GM21528 (cell line): ENCODE measurements at regions not wholly inside any gene's neighbourhood (a gene's known extent, or its start where the extent isn't known, plus 50 kb on each side); places are given as distances from the start of the nearest gene placed in this dataset.
A peak's percentile ranks its signal among the peaks of the same experiment; 100 is the strongest.

Experiments
- ATAC-seq: cut with Tn5 transposase; IDR thresholded peaks from one replicate; pipeline ENCODE4 v1.9.1; 2021; ENCODE audit warnings: mild to moderate bottlenecking, moderate library complexity; ENCODE audit not compliant: unreplicated experiment, low FRiP score

DNA sequence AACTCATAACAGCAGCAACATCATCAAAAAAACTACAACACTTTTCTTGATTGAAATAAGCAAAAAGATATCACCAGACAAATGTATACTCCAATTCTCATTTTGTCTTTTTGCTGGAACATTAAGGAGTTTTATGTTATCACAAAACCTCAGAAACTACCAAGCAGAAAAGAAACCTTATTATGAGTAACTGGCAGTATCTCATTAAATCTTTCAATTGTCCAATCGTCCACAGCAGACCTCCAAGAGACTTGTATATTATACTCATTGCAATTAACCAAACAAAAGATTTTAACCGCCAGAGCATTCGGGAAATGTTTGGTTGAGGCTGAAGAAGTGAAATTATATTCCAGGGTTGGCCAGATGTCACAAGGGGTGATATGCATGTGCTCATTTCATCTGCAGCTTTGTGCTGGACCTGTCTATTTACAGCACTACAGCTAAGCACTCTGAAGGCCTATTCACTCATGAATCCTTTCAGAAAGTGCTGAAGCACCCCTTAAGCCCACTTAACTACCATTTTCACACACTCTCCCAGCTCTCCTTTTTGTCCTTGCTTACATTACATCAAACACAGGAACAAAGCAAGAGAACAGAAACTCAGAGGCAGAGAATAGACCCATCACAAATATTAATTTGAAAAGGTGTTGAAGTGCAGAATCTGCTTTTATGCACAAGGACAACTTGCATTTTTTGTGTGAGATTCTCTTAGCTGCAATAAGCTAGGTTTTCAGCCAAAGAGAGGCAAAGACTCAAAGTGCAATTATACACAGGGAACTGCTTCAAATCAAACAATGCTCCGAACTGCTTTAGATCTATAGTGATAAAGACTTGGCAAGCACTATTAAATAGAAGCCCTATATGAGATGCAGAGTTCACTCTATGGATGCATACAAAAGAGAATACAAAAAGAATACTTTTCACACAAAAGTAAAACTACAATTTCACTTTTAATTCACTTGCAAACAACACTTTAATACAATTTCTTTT lies 150.4 kb upstream of the POU5F2 start:
- ATAC-seq = no peak

DNA sequence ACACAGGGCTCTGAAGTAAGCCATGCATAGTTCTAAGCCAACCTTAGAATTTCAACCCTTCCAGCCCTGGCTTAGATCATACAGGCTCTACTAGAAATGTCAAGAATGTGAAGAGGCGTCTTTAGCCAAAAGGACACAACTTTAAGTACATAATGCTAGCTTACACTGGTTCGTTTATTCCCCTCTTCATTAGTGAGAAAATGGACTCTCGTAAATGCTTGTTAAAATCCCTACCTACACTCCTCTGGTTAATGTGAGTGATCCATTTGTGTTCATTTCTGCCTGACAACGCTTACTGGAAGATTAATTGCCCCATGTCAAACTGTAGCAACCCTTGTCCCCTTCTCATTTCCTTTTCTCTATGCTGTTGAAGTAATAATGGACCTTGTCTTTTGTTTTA lies 149.3 kb upstream of the POU5F2 start:
- no peak for ATAC-seq

DNA sequence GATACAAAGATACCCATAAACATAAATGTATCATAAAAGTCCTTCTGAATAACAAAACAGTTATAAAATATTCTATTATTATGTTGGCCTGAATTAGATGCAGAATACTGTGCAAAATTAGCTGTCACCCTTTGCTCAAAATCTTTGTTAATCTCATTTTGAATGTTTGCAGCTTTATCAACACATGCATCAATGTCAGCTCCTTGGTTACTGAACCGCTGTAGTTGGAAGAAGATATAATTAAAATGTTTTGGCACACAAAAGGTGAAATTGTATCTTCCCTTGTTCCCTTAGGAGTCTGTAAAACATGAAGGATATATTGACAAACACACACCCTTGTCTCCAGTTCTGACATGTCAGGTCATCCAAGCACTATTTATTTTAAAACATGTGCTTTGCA lies 146.3 kb upstream of the POU5F2 start:
- ATAC-seq = no peak

DNA sequence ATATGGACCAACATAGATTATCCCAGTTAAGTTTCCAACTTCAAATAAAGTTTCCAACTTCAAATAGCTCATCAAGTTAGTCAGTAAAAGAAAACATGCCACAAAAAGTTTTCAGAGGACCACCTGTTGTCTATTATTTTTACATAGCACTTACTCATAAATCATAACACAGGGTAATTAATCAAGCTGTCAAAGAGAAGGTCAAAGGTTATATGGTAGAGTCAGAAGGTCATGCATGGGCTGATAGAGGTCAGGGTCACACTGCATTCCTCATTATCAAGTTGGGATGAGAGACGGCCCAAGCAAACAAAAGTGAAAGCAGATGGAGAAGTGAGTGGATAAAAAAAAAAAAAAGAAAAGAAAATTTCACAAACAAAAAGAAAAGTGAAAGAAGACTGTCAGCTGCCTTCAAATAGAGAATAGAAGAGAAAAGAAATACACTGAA lies 145.5 kb upstream of the POU5F2 start:
- ATAC-seq = no peak

DNA sequence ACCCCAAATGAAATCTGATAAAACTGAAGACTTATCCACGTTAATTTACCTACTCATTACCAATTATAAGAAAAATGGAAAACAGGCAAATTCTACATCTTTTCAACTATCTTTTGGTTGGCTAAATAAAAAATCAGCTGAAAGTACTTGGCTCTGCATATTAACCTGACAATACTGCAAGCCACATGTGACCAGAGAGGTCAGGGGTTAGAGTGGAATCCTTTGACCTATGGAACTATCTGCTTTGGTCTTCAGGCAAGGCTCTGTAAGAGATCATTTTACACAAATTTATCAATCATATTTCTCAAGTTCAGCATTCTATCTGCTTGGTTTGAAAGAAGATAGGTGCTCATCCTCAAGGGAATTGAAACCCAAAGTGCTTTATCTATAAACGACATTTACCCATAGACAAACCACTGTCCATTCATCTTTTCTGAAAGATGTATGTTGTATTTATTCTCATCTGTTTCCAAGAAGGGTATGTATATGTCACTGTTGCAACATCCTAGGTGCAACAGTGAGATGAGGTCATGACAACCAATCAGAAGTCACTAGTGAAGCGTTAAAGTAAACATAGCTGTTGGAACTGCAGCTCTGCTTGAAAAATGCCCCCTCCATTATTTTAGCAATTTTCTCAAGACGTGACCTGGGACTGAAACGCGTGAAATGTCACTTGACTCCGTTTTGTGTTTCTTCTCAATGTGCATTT lies 144.9 kb upstream of the POU5F2 start:
- no peak for ATAC-seq

DNA sequence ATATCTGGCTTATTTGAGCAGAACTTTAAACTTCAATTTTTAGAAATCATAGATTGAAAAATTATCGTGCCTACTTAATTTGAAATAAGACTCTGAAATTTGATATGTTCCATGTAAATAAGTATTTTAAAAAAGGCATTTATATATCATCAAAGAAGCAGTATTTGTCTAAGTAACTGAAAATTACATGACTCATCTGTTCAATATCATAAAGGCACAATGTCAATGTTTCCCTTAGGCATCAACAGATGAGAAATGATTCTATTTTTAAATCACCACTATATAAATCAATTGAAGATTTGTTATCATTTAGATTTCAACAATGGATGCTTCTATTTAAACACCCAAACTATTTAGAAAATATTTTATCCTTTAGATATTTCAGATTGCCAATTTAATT lies 142.9 kb upstream of the POU5F2 start:
- no peak for ATAC-seq

DNA sequence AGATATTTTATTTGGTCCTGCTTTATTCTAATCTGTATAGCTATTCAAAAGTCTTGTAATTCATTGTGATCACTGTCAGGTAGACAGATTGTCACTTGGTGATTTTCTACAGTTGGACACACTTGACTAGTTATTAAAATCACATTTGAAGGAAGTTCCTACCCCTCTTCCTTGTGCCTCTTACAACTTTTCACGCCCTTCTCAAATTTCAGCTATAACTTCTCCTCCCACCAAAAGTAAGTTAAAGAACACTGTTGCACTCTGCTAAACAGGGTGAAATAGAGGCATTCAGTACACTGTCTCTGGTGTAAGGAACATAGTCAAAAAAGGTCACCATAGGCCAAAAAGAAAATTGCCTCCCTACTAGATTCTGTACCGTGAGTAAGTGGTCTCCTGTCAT lies 142.1 kb upstream of the POU5F2 start:
- no peak for ATAC-seq

DNA sequence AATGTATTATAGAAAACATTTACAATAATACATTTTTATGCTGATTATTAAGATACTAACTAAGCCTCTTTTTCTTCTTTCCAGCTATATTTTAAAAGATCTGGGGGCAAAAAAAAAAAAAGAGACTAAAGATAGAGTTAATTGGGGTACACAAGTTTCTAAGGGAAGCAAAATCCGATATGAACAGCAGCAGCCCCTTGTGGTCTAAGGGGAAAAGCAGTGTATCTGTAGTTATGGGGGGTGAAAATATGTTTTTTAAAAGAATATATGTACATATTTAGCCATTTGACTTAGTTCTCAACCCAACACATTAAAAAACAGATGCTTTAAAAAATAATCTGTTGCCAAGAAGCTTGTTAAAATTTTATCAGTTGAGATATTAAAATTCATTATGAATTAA lies 134.3 kb upstream of the POU5F2 start:
- ATAC-seq = no peak

DNA sequence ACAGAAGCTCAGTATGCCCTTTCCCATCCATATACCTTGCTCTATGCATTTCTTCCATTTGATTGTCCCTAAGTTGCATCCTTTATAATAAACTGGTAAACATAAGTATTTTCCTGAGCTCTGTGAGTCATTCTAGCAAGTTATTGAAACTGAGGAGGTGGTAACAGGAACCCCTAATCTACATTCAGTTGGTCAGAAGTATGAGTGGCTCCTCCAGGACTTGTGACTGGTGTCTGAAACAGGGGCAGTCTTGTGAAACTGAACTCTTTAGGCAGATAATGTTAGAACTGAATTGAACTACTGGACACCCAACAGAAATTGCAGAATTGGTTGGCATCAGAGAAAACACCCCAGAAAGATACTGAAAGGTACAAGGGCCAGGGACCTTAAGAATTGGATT lies 133.1 kb upstream of the POU5F2 start:
- peak; percentile 33 for ATAC-seq

DNA sequence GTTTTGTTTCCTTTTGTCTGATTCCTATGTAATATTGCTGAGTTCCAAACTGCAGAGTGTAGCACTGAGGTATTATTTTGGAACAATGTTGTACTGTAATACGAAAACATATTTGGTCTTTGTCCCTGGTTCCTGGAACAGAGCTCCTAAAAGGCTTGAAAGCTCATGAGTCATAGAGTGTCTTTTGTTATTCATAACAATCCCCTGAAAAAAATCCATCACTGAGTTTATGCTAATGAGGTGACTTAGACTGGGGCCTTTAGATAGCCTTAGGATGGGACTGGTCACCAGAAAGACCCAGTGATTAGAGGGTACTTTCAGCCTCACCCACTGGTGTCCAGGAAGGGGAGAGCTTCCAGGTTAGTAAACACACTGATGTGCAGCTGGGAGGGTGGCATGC lies 132.7 kb upstream of the POU5F2 start:
- ATAC-seq = peak; percentile 78

DNA sequence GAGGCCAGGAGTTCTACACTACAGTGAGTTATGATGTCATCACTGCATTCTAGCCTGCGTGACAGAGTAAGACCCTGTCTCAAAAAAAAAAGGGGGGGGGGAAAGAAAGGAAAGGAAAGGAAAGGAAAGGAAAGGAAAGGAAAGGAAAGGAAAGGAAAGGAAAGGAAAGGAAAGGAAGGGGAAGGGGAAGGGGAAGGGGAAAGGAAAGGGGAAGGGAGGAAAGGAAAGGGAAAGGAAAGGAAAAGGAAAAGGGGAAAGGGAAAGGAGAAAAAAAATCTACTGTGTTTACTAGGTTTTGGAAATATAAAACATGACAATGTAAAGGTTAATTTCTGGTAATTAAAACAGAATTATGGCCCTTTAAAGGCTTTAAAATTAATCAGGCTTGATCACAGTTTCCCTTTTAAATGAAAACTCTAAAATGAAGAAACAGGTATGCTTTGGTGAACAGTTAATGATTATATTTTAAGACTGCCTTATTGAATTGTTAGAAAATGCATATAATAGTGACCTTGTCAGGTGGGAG lies 131.9 kb upstream of the POU5F2 start:
- no peak for ATAC-seq

DNA sequence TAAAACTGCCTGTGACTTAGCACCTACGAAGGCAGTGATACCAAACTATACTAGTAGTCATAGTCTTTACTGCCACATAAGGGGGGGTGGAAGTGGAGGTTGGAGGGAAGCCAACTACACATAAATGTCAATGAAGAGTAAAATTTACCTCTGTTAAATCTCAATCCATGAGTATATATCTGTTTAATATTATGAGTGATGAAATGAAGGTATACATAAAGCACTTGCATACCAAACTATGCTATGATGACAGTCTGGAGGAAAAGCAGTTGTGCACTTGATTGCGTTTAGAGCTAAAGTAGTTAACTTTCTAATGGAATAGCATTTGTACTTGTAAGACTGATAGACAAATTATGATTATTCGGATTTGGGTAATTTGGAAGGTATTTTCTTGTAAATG lies 129.2 kb upstream of the POU5F2 start:
- ATAC-seq = no peak

DNA sequence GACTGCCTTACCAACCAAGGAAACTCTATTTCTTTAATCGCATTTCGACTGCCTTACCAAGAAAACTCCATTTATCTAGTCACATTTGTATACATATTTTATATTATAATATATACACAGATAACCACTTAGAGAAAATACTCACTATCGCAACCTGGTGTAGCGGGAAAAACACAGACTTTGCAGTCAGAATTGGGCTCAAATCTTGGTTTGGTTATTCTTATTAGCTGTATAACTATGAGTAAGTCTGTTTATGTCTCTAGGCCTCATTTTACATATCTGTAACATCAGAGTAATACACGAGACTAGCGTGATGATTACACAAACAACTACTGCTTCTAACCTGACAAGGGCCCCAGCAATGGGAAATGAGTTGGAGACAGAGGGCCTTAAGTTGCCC lies 127.5 kb upstream of the POU5F2 start:
- ATAC-seq = no peak

DNA sequence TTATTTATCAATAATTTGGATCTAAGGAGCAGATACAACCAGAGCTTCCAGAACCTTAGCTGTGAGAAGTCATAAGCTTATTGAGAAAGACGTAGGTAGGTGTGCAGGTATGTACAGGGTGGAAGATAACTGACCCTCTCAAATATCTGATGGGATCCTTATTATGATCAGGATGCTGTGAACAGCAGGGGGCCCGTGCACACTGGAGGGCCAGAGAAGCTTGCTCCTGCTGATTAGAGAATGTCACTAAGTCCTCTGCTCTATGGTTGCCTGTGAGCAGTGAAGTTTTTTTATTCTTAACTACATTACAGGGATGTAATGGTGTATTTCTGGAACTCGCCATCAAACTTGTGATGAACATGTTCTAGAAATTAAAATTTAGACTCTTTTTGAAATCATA lies 108.9 kb upstream of the POU5F2 start:
- ATAC-seq = no peak

DNA sequence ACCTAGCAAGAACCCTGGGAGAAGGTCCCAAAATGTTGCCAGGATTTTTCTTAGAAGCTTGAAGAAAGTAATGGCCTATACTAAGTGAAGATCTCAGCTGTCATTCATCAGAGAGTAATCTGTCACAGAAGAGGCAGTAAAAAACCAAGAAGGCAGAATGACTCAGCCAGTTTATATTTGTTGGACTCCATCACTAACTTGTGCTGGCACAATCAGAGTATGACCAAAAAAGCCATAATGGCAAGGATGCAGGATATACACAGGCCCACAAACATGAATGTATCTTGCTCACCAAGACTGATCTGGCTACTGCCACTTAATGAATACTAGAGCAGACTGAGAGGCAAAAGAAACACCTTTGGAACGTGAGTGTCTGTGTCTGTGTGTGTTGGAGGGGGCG lies 104.0 kb upstream of the POU5F2 start:
- ATAC-seq = no peak

DNA sequence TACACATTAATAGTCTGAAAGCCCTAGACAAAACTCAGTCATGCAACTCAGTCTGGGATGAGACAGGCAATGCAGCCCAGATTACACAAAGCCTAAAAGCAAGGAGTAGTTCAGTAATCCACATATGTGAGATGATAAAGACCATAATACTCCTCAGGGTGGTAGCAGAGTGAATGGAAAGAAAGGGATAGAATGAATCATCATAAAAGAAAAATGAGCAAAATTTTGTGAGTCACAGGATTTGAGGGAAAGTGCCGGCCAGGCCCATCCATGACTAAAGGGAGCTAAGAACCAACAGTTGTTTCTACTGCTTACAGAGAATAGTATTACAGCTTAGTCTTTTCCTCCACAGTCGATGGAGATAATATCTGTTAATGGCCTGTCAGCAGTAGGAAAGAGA lies 90.0 kb upstream of the POU5F2 start:
- ATAC-seq = no peak

DNA sequence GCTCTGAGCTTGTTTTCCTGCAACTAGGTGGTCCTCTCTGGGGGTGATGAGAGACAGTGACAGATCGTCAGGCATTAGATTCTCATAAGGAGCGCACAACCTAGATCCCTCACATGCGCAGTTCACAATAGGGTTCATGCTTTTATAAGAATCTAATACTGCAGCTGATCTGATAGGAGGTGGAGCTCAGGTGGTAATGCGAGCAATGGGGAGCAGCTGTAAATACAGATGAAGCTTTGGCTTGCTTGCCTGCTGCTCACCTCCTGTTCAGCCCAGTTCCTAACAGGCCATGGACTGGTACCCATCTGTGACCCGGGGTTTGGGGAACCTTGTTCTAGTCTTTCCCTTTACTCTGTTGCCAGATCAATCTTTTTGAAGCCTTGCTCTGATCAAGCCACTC lies 89.5 kb upstream of the POU5F2 start:
- no peak for ATAC-seq

DNA sequence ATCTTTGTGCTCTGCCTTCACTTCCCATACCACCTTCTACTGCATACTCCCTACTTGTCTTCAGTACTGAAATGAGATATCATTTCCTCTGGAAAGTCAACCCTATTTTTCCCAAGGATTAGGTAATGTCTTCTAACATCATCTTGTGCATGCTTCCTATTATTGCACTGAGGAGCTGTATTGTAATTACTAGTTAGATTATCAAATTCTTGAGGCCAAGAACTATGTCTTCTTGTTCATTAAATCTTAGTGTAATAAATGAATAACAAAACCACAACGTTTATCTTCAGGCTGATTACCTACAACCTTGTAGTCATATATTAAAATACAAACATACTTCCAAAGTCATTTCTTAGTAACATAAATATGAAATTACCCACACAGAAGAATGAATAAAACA lies 87.9 kb upstream of the POU5F2 start:
- no peak for ATAC-seq

DNA sequence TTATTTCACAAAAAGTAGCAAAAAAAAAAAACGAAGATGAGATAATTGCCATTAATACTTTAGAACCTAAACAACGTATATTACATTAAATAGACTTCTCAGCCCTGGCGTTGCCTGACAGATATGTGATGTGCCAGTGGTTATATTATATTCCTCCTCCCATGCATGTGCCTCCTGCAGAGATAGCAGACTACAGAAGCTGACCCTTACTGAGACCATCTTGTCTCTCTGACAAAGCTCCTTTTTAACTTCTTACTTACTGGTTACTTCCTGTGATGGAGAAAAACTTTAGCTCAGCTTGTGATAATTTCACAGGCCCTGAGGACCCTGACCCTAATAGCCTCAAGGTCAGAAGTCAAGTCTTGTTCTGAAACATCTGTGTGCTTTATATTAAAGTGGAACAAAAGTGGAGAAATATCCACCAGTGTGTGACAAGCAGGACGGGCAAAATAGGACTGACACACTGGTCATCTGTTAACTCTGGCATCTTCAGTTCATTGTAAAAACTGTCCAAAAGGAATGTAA lies 80.6 kb upstream of the POU5F2 start:
- ATAC-seq = no peak

DNA sequence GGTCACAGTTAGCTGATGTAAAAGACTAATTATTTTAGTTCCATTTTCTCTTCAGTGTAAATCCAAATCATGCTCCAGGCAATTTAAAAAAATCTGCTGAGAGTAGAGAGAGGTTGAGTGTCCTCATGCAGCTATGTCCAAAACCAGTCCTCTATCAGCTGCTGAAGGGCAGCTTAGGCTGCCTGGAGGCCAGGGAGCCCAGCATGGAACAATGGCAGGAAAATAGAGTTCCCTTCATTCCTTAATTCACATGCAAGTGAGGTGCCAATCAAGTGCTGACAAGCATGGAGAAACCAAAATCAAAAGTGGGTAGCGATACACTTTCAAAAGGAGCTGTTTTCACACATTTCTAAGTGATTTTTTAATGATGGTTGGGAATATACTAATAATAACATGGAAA lies 78.3 kb upstream of the POU5F2 start:
- no peak for ATAC-seq

DNA sequence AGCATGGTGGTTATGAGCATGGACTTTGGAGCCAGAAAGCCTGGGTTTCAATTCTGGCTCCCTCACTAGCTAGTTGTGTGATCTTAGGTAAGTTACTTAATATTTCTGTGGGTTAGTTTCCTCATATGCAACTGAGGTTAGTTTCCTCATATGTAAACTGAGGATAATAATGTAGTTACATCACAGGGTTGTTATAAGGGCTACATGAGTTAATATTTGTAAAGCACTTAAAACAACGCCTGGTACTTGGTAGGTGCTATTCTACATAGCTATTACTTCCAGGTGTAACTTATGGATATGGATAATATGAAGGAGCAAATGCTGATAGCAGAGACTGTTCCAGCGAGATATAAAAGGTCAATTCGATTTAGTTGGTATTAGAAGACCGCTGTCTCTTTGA lies 69.4 kb upstream of the POU5F2 start:
- no peak for ATAC-seq
